IMR-90 (cell line): ENCODE measurements at regions not wholly inside any gene's neighbourhood (a gene's known extent, or its start where the extent isn't known, plus 50 kb on each side); places are given as distances from the start of the nearest gene placed in this dataset.

ENCODE experiments used
- ATAC-seq: fragments of 200-7000 bp; cut with Tn5 transposase; 2 replicates; pipeline ENCODE4 v1.9.1; 2020; ENCODE audit warnings: low read depth, mild to moderate bottlenecking, moderate library complexity
- BruUV-seq: library from RNA; stranded (reverse); fragments of 400-500 nt; replicated peaks from 2 replicates; lab custom pipeline; 2021; lab: Mats Ljungman, UMichigan
- CTCF ChIA-PET: fragments of 300-600 bp; formaldehyde crosslinking; extraction: SDS; loops from one replicate; lab custom pipeline; 2021; ENCODE audit warnings: antibody characterized with exemption; lab: Yijun Ruan, JAX
- POLR2A ChIA-PET: fragments of 300-600 bp; sonication (Branson Sonifier 250); formaldehyde crosslinking; loops from one replicate; lab custom pipeline; 2022; ENCODE audit warnings: antibody characterized with exemption; ENCODE audit not compliant: unreplicated experiment; lab: Charles Lee
- DNase-seq: peaks from one replicate; pipeline ENCODE4 v3.0.0; 2013
- H2AFZ ChIP-seq: replicated peaks from 2 replicates; pipeline ENCODE3; 2013; ENCODE audit warnings: low read length, mild to moderate bottlenecking; ENCODE audit not compliant: poor library complexity
- H2AK5ac ChIP-seq: 2 replicates; pipeline ENCODE4 v1.6.1; 2013; ENCODE audit warnings: low read depth, low read length, inconsistent platforms
- H2AK9ac ChIP-seq: replicated peaks from 2 replicates; pipeline ENCODE3; 2013; ENCODE audit warnings: mild to moderate bottlenecking, low read depth, low read length, moderate library complexity; ENCODE audit not compliant: poor library complexity
- H2BK120ac ChIP-seq: 2 replicates; pipeline ENCODE4 v1.6.1; 2013; ENCODE audit warnings: low read depth, low read length, inconsistent platforms
- H2BK15ac ChIP-seq: 3 replicates; pipeline ENCODE4 v1.6.1; 2013; ENCODE audit warnings: low read depth, low read length, inconsistent platforms
- H2BK20ac ChIP-seq: 2 replicates; pipeline ENCODE4 v1.6.1; 2013; ENCODE audit warnings: low read depth, mild to moderate bottlenecking, inconsistent platforms, low read length, moderate library complexity
- H2BK5ac ChIP-seq: 2 replicates; pipeline ENCODE4 v1.6.1; 2013; ENCODE audit warnings: mild to moderate bottlenecking, low read depth, low read length, inconsistent platforms; ENCODE audit not compliant: poor library complexity, severe bottlenecking
- H3K14ac ChIP-seq: replicated peaks from 2 replicates; pipeline ENCODE4 v1.6.1; 2013; ENCODE audit warnings: low read depth, low read length, inconsistent platforms
- H3K18ac ChIP-seq: 2 replicates; pipeline ENCODE4 v1.6.1; 2013; ENCODE audit warnings: low read depth, low read length, control low read depth
- H3K23ac ChIP-seq: 2 replicates; pipeline ENCODE4 v1.6.1; 2013; ENCODE audit warnings: low read depth, low read length, inconsistent platforms
- H3K27ac ChIP-seq: 2 replicates; pipeline ENCODE4 v1.5.1; 2013; ENCODE audit warnings: mild to moderate bottlenecking, control low read depth, low read length; ENCODE audit not compliant: insufficient read depth
- H3K27me3 ChIP-seq: 2 replicates; pipeline ENCODE4 v1.6.1; 2013; ENCODE audit warnings: low read length; ENCODE audit not compliant: control insufficient read depth, insufficient read depth
- H3K36me3 ChIP-seq: 2 replicates; pipeline ENCODE4 v1.6.1; 2013; ENCODE audit warnings: low read length, mixed read lengths; ENCODE audit not compliant: control insufficient read depth, insufficient read depth
- H3K4ac ChIP-seq: 2 replicates; pipeline ENCODE4 v1.6.1; 2013; ENCODE audit warnings: low read depth, low read length, inconsistent platforms
- H3K4me1 ChIP-seq: 2 replicates; pipeline ENCODE4 v1.6.1; 2013; ENCODE audit warnings: low read length, mixed read lengths; ENCODE audit not compliant: control insufficient read depth, insufficient read depth
- H3K4me2 ChIP-seq: 2 replicates; pipeline ENCODE4 v1.6.1; 2013; ENCODE audit warnings: low read depth, mild to moderate bottlenecking, control low read depth, low read length, moderate library complexity
- H3K4me3 ChIP-seq: 2 replicates; pipeline ENCODE4 v1.5.1; 2013; ENCODE audit warnings: low read depth, mild to moderate bottlenecking, control low read depth, low read length, moderate library complexity; ENCODE audit not compliant: insufficient read depth
- H3K56ac ChIP-seq: 2 replicates; pipeline ENCODE4 v1.6.1; 2013; ENCODE audit warnings: low read length, inconsistent platforms; ENCODE audit not compliant: insufficient read depth; ENCODE audit errors: extremely low read depth
- H3K79me1 ChIP-seq, 2 experiments: 2 replicates each; pipeline ENCODE4 v1.6.1; 2013; ENCODE audit warnings: low read length in 2 of 2, inconsistent platforms in 1 of 2, low read depth in 1 of 2
- H3K9ac ChIP-seq: 2 replicates; pipeline ENCODE4 v1.6.1; 2013; ENCODE audit warnings: low read depth, low read length, control low read depth
- H3K9me1 ChIP-seq: 2 replicates; pipeline ENCODE4 v1.6.1; 2013; ENCODE audit warnings: low read length, inconsistent platforms; ENCODE audit not compliant: insufficient read depth
- H3K9me3 ChIP-seq: 2 replicates; pipeline ENCODE4 v1.6.1; 2013; ENCODE audit warnings: low read length; ENCODE audit not compliant: control insufficient read depth, insufficient read depth
- H4K20me1 ChIP-seq: 2 replicates; pipeline ENCODE4 v1.6.1; 2013; ENCODE audit warnings: low read length, inconsistent platforms; ENCODE audit not compliant: insufficient read depth
- H4K5ac ChIP-seq: 2 replicates; pipeline ENCODE4 v1.6.1; 2013; ENCODE audit warnings: mild to moderate bottlenecking, low read depth, low read length, control low read depth
- H4K8ac ChIP-seq, 2 experiments: 2 replicates each; pipeline ENCODE4 v1.6.1; 2013; ENCODE audit warnings: low read depth in 2 of 2, low read length in 2 of 2, control low read depth in 1 of 2, inconsistent platforms in 1 of 2
- H4K91ac ChIP-seq: 2 replicates; pipeline ENCODE4 v1.6.1; 2013; ENCODE audit warnings: low read depth, low read length, inconsistent platforms; ENCODE audit not compliant: insufficient read depth
- BHLHE40 ChIP-seq: fragments of 150-350 bp; IDR thresholded peaks from 2 replicates; pipeline ENCODE4 v1.6.1; 2016; ENCODE audit warnings: mild to moderate bottlenecking, low read depth, low read length
- CEBPB ChIP-seq: IDR thresholded peaks from 2 replicates; pipeline ENCODE4 v1.6.1; 2012; ENCODE audit warnings: low read depth, low read length, improper control_type of control experiment
- CHD1 ChIP-seq: IDR thresholded peaks from 2 replicates; pipeline ENCODE4 v1.6.1; 2012; ENCODE audit warnings: low read depth, low read length, improper control_type of control experiment
- CTCF ChIP-seq: conservative IDR thresholded peaks from 2 replicates; pipeline ENCODE4 v1.5.1; 2012; ENCODE audit warnings: mild to moderate bottlenecking, low read depth, low read length, improper control_type of control experiment
- ELK1 ChIP-seq: fragments of 150-350 bp; IDR thresholded peaks from 2 replicates; pipeline ENCODE4 v1.6.1; 2016; ENCODE audit warnings: low read depth, mild to moderate bottlenecking, low read length, moderate library complexity, borderline replicate concordance
- FOS ChIP-seq: fragments of 150-350 bp; IDR thresholded peaks from 2 replicates; pipeline ENCODE4 v1.6.1; 2016; ENCODE audit warnings: low read depth, low read length
- MAFK ChIP-seq: IDR thresholded peaks from 2 replicates; pipeline ENCODE4 v1.6.1; 2012; ENCODE audit warnings: low read depth, low read length, improper control_type of control experiment
- MAZ ChIP-seq: IDR thresholded peaks from 2 replicates; pipeline ENCODE4 v1.6.1; 2012; ENCODE audit warnings: low read depth, mild to moderate bottlenecking, low read length, improper control_type of control experiment, moderate library complexity, borderline replicate concordance
- MXI1 ChIP-seq: IDR thresholded peaks from 2 replicates; pipeline ENCODE4 v1.6.1; 2012; ENCODE audit warnings: low read depth, mild to moderate bottlenecking, low read length, moderate library complexity, borderline replicate concordance
- NFE2L2 ChIP-seq: fragments of 150-350 bp; IDR thresholded peaks from 2 replicates; pipeline ENCODE4 v1.6.1; 2016; ENCODE audit warnings: low read depth, mild to moderate bottlenecking, low read length
- POLR2A ChIP-seq: IDR thresholded peaks from 2 replicates; pipeline ENCODE4 v1.6.1; 2012; ENCODE audit warnings: mild to moderate bottlenecking, low read depth, low read length
- RAD21 ChIP-seq: IDR thresholded peaks from 2 replicates; pipeline ENCODE4 v1.6.1; 2012; ENCODE audit warnings: low read length, improper control_type of control experiment
- RCOR1 ChIP-seq: IDR thresholded peaks from 2 replicates; pipeline ENCODE4 v1.6.1; 2012; ENCODE audit warnings: mild to moderate bottlenecking, low read length, improper control_type of control experiment; ENCODE audit not compliant: insufficient replicate concordance
- RFX5 ChIP-seq: IDR thresholded peaks from 2 replicates; pipeline ENCODE4 v1.8.0; 2012; ENCODE audit warnings: low read depth, mild to moderate bottlenecking, low read length, moderate library complexity
- SMC3 ChIP-seq: fragments of 150-350 bp; IDR thresholded peaks from 2 replicates; pipeline ENCODE4 v1.6.1; 2016; ENCODE audit warnings: low read depth, mild to moderate bottlenecking, antibody characterized with exemption, low read length, moderate library complexity
- USF2 ChIP-seq: fragments of 150-350 bp; IDR thresholded peaks from 2 replicates; pipeline ENCODE4 v1.6.1; 2017; ENCODE audit warnings: mild to moderate bottlenecking, antibody characterized with exemption, low read length, low read depth
- WGBS, 2 experiments: methylation state at CpG; one replicate each; pipeline versions ENCODE4 v1.1.5 to v1.1.7; 2013; ENCODE audit warnings: missing lambda C conversion rate in 2 of 2; ENCODE audit not compliant: insufficient read length in 1 of 2; ENCODE audit errors: extremely low coverage in 2 of 2; 5-methylcytosine and 5-hydroxymethylcytosine counted together
- dilution Hi-C: fragments of 300-500 bp; cut with HindIII; formaldehyde crosslinking; loops from one replicate; pipeline ENCODE4 v1.14.3; 2018; ENCODE audit warnings: low sequenced_read_pairs; ENCODE audit not compliant: unreplicated experiment
- in situ Hi-C: fragments of 300-500 bp; cut with MboI; formaldehyde crosslinking; loops from 3 replicates; pipeline ENCODE4 v1.14.3; 2019; ENCODE audit warnings: low sequenced_read_pairs, inconsistent platforms, mixed read lengths
- intact Hi-C: fragments of 100-400 bp; cut with micrococcal nuclease; formaldehyde crosslinking; loops from 2 replicates; pipeline ENCODE4 v1.10.0; 2022

- in situ Hi-C loops (no loop called here), dilution Hi-C loops (no loop called here), intact Hi-C loops (no loop called here)
- Histone ChIP-seq H2BK5ac (no peak overlapping the region), H3K9me3 (no peaks in the 10 kb centered on the region), H2BK20ac (no peak overlapping the region), H3K23ac (no peak overlapping the region), H4K8ac (no peak overlapping the region), H3K4me2 (no peak overlapping the region), H3K27me3 (no peaks in the 10 kb centered on the region), H3K9me1 (no peaks in the 10 kb centered on the region), H3K18ac (no peak overlapping the region), H3K36me3 (no peaks in the 10 kb centered on the region), H4K5ac (no peak overlapping the region), H3K9ac (no peak overlapping the region), H3K14ac (no peak overlapping the region), H3K4me1 (no peaks in the 10 kb centered on the region), H4K91ac (no peak overlapping the region), H2BK120ac (no peak overlapping the region), H3K4ac (no peak overlapping the region), H2AFZ (no peak overlapping the region), H3K79me1 (no peaks in the 10 kb centered on the region), H2AK5ac (no peak overlapping the region), H2AK9ac (no peak overlapping the region), H2BK15ac (no peak overlapping the region), H3K56ac (no peak overlapping the region), H3K27ac (no peak overlapping the region), H4K20me1 (no peaks in the 10 kb centered on the region), H3K4me3 (no peak overlapping the region)
- DNase-seq (no peak), ATAC-seq (no peak)
- ChIA-PET CTCF (no interaction called here), POLR2A (no interaction called here)
- no TSS peak for BruUV-seq
- TF ChIP-seq CEBPB (no peak), CHD1 (no peak), FOS (no peak), MAZ (no peak), RAD21 (no peak), NFE2L2 (no peak), POLR2A (no peak), USF2 (no peak), CTCF (no peak), BHLHE40 (no peak), RCOR1 (no peak), MAFK (no peak), ELK1 (no peak), SMC3 (no peak), RFX5 (no peak), MXI1 (no peak)
- WGBS, 2 experiments = no CpG with 5 or more reads among the region's 7 CpGs
Observed at GRCh38 chr14:84234281-84234680, 1295.7 kb upstream of the FLRT2 start.
